Glomerular visceral epithelial cell (primary cell): ENCODE measurements at regions not wholly inside any gene's neighbourhood (a gene's known extent, or its start where the extent isn't known, plus 50 kb on each side); places are given as distances from the start of the nearest gene placed in this dataset.
"Not testable (repeated sequence)": the region's sequence is repeated elsewhere in the genome, so short reads cannot be mapped to it uniquely, and the experiment has no call there.

Experiments
- DNase-seq: peaks from one replicate; pipeline ENCODE4 v3.0.0-alpha.2; 2016; ENCODE audit errors: extremely low spot score

DNA sequence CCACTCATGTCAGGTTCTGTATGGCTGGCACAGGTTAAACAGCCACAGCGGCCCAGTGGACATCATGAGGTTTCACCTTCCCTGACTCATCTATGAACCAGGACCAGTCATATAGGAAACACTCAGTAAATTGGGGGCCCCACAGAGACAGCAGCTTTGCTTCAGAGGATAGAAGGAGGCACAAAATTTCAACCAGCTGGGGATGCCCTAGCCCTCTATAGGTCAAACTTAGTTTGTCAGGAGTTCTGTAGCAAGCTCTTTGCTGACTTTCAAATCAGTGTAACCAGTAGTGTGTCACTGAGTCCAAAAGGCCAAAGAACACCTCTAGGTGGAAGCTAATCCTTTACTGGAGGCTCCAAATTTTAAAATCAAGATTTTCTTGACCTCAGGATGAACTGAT is 4157.8 kb upstream of the TPTE start:
- not testable (repeated sequence) for DNase-seq

DNA sequence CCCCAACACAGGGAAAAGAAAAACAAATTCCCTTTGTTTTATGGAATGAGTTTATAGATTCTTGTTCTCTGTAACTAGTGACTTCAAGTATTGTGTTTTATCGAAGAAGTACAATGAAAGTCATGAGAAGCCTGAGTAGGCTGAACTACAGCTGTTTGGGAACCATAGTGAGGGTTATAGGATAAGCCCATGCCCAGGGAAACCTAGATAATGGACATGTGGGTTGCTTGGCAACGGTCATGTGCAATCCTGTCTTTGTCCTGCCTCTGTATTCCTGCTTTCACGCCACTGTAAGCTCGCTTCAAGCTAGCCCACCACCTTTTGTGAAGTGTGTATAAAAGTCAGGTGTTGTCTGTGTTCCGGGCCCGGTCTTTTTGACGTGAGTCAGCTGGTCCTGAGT is 4152.6 kb upstream of the TPTE start:
- DNase-seq, result peak; percentile 16

- DNase-seq, result not testable (repeated sequence)
Observed at GRCh38 chr21:6373253-6373652, 4148.1 kb upstream of the TPTE start.

- peak; percentile 2 for DNase-seq
Observed at GRCh38 chr21:6374232-6374631, 4147.2 kb upstream of the TPTE start.

GRCh38 chr21:6374926-6375325 is 4146.5 kb upstream of the TPTE start:
- not testable (repeated sequence) for DNase-seq

- not testable (repeated sequence) for DNase-seq
Observed at GRCh38 chr21:6375776-6376175, 4145.6 kb upstream of the TPTE start.

GRCh38 chr21:6376321-6377070 is 4144.9 kb upstream of the TPTE start:
- not testable (repeated sequence) for DNase-seq
